Heart left ventricle (tissue), 13 donors: ENCODE measurements at regions not wholly inside any gene's neighbourhood (a gene's known extent, or its start where the extent isn't known, plus 50 kb on each side); places are given as distances from the start of the nearest gene placed in this dataset.

ENCODE experiments used
- CTCF ChIP-seq, 12 donors: fragments of 200-600 bp; sonication (generic) in 4 of 12; IDR thresholded peaks; one replicate each; pipeline versions ENCODE4 v1.5.0 to v1.8.0; 2018 to 2022; ENCODE audit warnings: antibody characterized with exemption in 12 of 12, mild to moderate bottlenecking in 5 of 12
- POLR2A ChIP-seq, 2 donors: fragments of 450-650 bp; IDR thresholded peaks; one replicate each; pipeline ENCODE4 v1.6.1; 2017; ENCODE audit warnings: antibody characterized with exemption in 2 of 2, mild to moderate bottlenecking in 2 of 2, moderate library complexity in 2 of 2
- donor health status: ischemic (EF 13 %, LVEDD 7.1; RV severe dilation, severe dysfunction).
- donor health status: DM: no; HTN: yes; CAD: no.
- donor health status: DM: no; HTN: no; CAD: no.
- donor health status: ischemic (EF 25% LVEDD 6.9; RV normal size, moderate dysfunction).
- donor health status: ischemic (EF 25% LVEDD 5.7; RV mildly dilated, moderate dysfunction).
- donor health status: ischemic (EF 35%, LVEDD 5.7; RV mildly dilated, moderate dysfunction).
- donor health status: nonischemic (EF 11% LVEDD 7.7; RV severe dilation, severe dysfunction).
- donor health status: DM: yes; HTN: yes; CAD: no.
- donor health status: PGD.
- donor health status: ischemic (EF 29% LVEDD 5.4; RV normal size, mild dysfunction).
- donor health status: nonischemic (EF 23%, LVEDD 6.1; RV moderate dilation, normal function).

DNA sequence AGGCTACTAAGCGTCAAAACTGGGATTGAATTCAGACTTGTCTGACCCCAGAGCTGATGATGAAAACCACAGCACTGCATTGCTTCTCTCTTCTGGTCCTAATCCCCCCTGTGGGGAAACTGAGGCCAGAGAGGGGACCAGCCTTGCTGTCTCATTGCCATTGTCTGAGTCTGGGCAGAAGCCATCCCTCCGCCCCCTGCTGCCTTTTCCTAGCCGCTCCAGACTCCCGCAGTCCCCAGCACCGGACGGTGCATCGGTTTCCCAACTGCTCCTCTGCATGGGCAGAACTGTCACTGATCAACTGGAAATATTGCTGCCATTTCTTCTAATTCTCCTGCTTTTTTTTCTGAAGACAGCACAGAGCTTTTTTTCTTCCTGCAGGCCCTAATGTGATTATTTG is 157.4 kb downstream of the ACTL8 start:
- TF ChIP-seq CTCF (IDR thresholded peaks at IDR 0.05) (no peak), POLR2A (IDR thresholded peaks at IDR 0.05) (no peak)
